CD4-positive, alpha-beta T cell (primary cell): ENCODE measurements at regions not wholly inside any gene's neighbourhood (a gene's known extent, or its start where the extent isn't known, plus 50 kb on each side); places are given as distances from the start of the nearest gene placed in this dataset.

ENCODE experiments used
- ATAC-seq: fragments of 200-7000 bp; cut with Tn5 transposase; one replicate; pipeline ENCODE4 v1.10.0; 2022; ENCODE audit warnings: mild to moderate bottlenecking; ENCODE audit not compliant: poor library complexity
- CTCF ChIA-PET: fragments of 350-600 bp; sonication (Branson Sonifier 250); formaldehyde crosslinking; loops from one replicate; lab custom pipeline; 2021; ENCODE audit warnings: antibody characterized with exemption, inconsistent platforms; lab: Charles Lee
- POLR2A ChIA-PET: fragments of 350-600 bp; sonication (Branson Sonifier 250); formaldehyde crosslinking; loops from one replicate; lab custom pipeline; 2021; ENCODE audit warnings: antibody characterized with exemption, inconsistent platforms; lab: Charles Lee
- DNase-seq, 14 experiments: peaks; one replicate each; pipeline ENCODE4 v3.0.0-alpha.2; 2013 to 2020; ENCODE audit warnings: mixed read lengths in 2 of 14
- H3K27ac ChIP-seq, 2 donors: one replicate each; pipeline versions ENCODE4 v1.5.1 to v1.7.0; 2013; ENCODE audit warnings: low read length in 2 of 2, low read depth in 1 of 2, mild to moderate bottlenecking in 1 of 2
- H3K27me3 ChIP-seq, 2 experiments: 1 replicate in 1 of 2; 2 replicates in 1 of 2; pipeline versions ENCODE4 v1.6.1 to v1.7.0; 2013; ENCODE audit warnings: low read length in 2 of 2, control low read depth in 1 of 2, mild to moderate bottlenecking in 1 of 2, moderate library complexity in 1 of 2; ENCODE audit not compliant: insufficient read depth in 2 of 2, control insufficient read depth in 1 of 2
- H3K36me3 ChIP-seq: one replicate; pipeline ENCODE4 v1.6.1; 2013; ENCODE audit warnings: low read length, control low read depth; ENCODE audit not compliant: insufficient read depth
- H3K4me1 ChIP-seq: one replicate; pipeline ENCODE4 v1.6.1; 2013; ENCODE audit warnings: low read length, control low read depth; ENCODE audit not compliant: insufficient read depth
- H3K4me3 ChIP-seq: one replicate; pipeline ENCODE4 v1.5.1; 2013; ENCODE audit warnings: mild to moderate bottlenecking, low read length, moderate library complexity
- H3K9me3 ChIP-seq, 2 experiments: 1 replicate in 1 of 2; 2 replicates in 1 of 2; pipeline versions ENCODE4 v1.6.1 to v1.7.0; 2013; ENCODE audit warnings: low read length in 2 of 2, mild to moderate bottlenecking in 2 of 2, control low read depth in 1 of 2, moderate library complexity in 1 of 2; ENCODE audit not compliant: control insufficient read depth in 1 of 2, insufficient read depth in 1 of 2
- H3K27ac Mint-ChIP-seq: one replicate; pipeline ENCODE4 v1.8.0; 2020; ENCODE audit warnings: mixed read lengths
- H3K27me3 Mint-ChIP-seq: one replicate; pipeline ENCODE4 v1.8.0; 2021; ENCODE audit warnings: mixed read lengths
- H3K36me3 Mint-ChIP-seq: one replicate; pipeline ENCODE4 v1.8.0; 2021; ENCODE audit warnings: low read depth, mixed read lengths
- H3K4me1 Mint-ChIP-seq: one replicate; pipeline ENCODE4 v1.8.0; 2021; ENCODE audit warnings: low read depth, mixed read lengths
- H3K4me3 Mint-ChIP-seq: one replicate; pipeline ENCODE4 v1.8.0; 2020; ENCODE audit warnings: mild to moderate bottlenecking, mixed read lengths
- H3K9me3 Mint-ChIP-seq: one replicate; pipeline ENCODE4 v1.8.0; 2020; ENCODE audit warnings: mixed read lengths
- CTCF ChIP-seq: fragments of 200-600 bp; IDR thresholded peaks from one replicate; pipeline ENCODE4 v1.8.0; 2022; ENCODE audit warnings: antibody characterized with exemption, mild to moderate bottlenecking
- intact Hi-C, 2 experiments: fragments of 100-400 bp; cut with DNase I in 1 of 2; cut with micrococcal nuclease in 1 of 2; formaldehyde crosslinking; loops; one replicate each; pipeline versions ENCODE4 v1.15.1 to v1.9.0; 2023 to 2025; cut with DNase I, micrococcal nuclease

GRCh38 chr4:138045036-138045435 is 197.1 kb downstream of the SLC7A11 start:
- Mint-ChIP-seq H3K9me3 (no peaks in the 10 kb centered on the region), H3K27me3 (no peaks in the 10 kb centered on the region)

GRCh38 chr4:138039010-138039409 is 203.1 kb downstream of the SLC7A11 start:
- H3K27ac ChIP-seq: no peak overlapping the region
- no peaks in the 10 kb centered on the region for H3K4me1 Mint-ChIP-seq
- no peaks in the 10 kb centered on the region for H3K36me3 Mint-ChIP-seq
- H3K27ac Mint-ChIP-seq: no peak overlapping the region
- no peak overlapping the region for H3K4me3 Mint-ChIP-seq
- ChIA-PET POLR2A (no interaction called here), CTCF (no interaction called here)
- no peak for TF ChIP-seq CTCF
- no peak overlapping the region for H3K4me3 ChIP-seq
- H3K36me3 ChIP-seq: no peaks in the 10 kb centered on the region
- ATAC-seq (no peak), DNase-seq (no peak)
- H3K27me3 Mint-ChIP-seq: no peaks in the 10 kb centered on the region
- no peaks in the 10 kb centered on the region for H3K27me3 ChIP-seq
- no peaks in the 10 kb centered on the region for H3K4me1 ChIP-seq
- H3K9me3 Mint-ChIP-seq: no peaks in the 10 kb centered on the region
- intact Hi-C loops: no loop called here
- no peaks in the 10 kb centered on the region for H3K9me3 ChIP-seq

More at GRCh38 chr4:138045036-138045435, 197.1 kb downstream of the SLC7A11 start:
- Histone ChIP-seq H3K4me3 (no peak overlapping the region), H3K9me3 (no peaks in the 10 kb centered on the region), H3K27ac (no peak overlapping the region), H3K27me3 (no peaks in the 10 kb centered on the region), H3K36me3 (no peaks in the 10 kb centered on the region), H3K4me1 (no peaks in the 10 kb centered on the region)
- H3K4me3 Mint-ChIP-seq: no peak overlapping the region
- ChIA-PET POLR2A (no interaction called here), CTCF (no interaction called here)
- intact Hi-C loops: no loop called here
- H3K27ac Mint-ChIP-seq: no peak overlapping the region
- H3K4me1 Mint-ChIP-seq: no peaks in the 10 kb centered on the region
- no peak for DNase-seq
- TF ChIP-seq CTCF: no peak
- ATAC-seq: no peak
- no peaks in the 10 kb centered on the region for H3K36me3 Mint-ChIP-seq

- Histone ChIP-seq H3K4me1 (no peaks in the 10 kb centered on the region), H3K4me3 (no peak overlapping the region), H3K36me3 (no peaks in the 10 kb centered on the region), H3K27me3 (no peaks in the 10 kb centered on the region), H3K27ac (no peak overlapping the region), H3K9me3 (no peaks in the 10 kb centered on the region)
- no peak for TF ChIP-seq CTCF
- H3K27ac Mint-ChIP-seq: no peak overlapping the region
- intact Hi-C loops: no loop called here
- no peak for DNase-seq
- ATAC-seq: no peak
- H3K36me3 Mint-ChIP-seq: no peaks in the 10 kb centered on the region
- POLR2A ChIA-PET: no interaction called here
- H3K9me3 Mint-ChIP-seq: no peaks in the 10 kb centered on the region
- no peak overlapping the region for H3K4me3 Mint-ChIP-seq
- no peaks in the 10 kb centered on the region for H3K4me1 Mint-ChIP-seq
- no peaks in the 10 kb centered on the region for H3K27me3 Mint-ChIP-seq
- CTCF ChIA-PET: no interaction called here
Measured at GRCh38 chr4:138037696-138038095, 204.5 kb downstream of the SLC7A11 start.
